Activated naive CD8-positive, alpha-beta T cell treated with anti-CD3 and anti-CD28 coated beads for 36 hours (primary cell): ENCODE measurements at regions not wholly inside any gene's neighbourhood (a gene's known extent, or its start where the extent isn't known, plus 50 kb on each side); places are given as distances from the start of the nearest gene placed in this dataset.
"Not testable (repeated sequence)": the region's sequence is repeated elsewhere in the genome, so short reads cannot be mapped to it uniquely, and the experiment has no call there.

Source experiments
- DNase-seq: peaks from one replicate; pipeline ENCODE4 v3.0.0; 2021
- H3K27ac Mint-ChIP-seq: one replicate; pipeline ENCODE4 v1.8.0; 2022; ENCODE audit warnings: mild to moderate bottlenecking, moderate library complexity, mixed read lengths
- H3K27me3 Mint-ChIP-seq: one replicate; pipeline ENCODE4 v1.8.0; 2022; ENCODE audit warnings: mild to moderate bottlenecking, mixed read lengths
- H3K36me3 Mint-ChIP-seq: one replicate; pipeline ENCODE4 v1.8.0; 2021; ENCODE audit warnings: mild to moderate bottlenecking, mixed read lengths
- H3K4me1 Mint-ChIP-seq: one replicate; pipeline ENCODE4 v1.8.0; 2021; ENCODE audit warnings: mixed read lengths
- H3K4me3 Mint-ChIP-seq: one replicate; pipeline ENCODE4 v1.8.0; 2022; ENCODE audit warnings: mild to moderate bottlenecking, moderate library complexity, mixed read lengths
- H3K9me3 Mint-ChIP-seq: one replicate; pipeline ENCODE4 v1.8.0; 2022; ENCODE audit warnings: mixed read lengths

DNA sequence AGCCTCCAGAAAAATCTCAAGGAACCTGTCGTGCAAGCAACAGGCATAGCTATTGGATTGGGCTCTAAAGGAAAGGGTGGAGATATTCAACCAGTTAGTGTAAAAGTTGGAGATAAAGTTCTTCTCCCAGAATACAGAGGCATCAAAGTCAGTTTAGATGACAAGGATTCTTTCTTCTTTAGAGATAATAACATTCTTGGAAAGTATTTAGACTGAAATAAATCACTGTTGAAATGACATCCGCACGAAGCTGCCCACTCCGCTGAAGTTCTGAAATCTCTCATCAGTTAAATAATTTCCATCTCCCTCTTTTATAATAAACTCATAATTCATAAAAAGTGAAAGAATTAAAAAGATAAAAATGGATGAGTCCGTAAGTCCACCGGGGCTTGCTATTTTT is 1354.9 kb upstream of the TMEM132C start:
- Mint-ChIP-seq H3K36me3 (no peaks in the 10 kb centered on the region), H3K27ac (no peak overlapping the region), H3K4me1 (no peaks in the 10 kb centered on the region)

GRCh38 chr12:126914170-126914793 is 1352.7 kb upstream of the TMEM132C start:
- Mint-ChIP-seq H3K4me1 (no peaks in the 10 kb centered on the region), H3K36me3 (no peaks in the 10 kb centered on the region), H3K4me3 (no peak overlapping the region)

More for the DNA sequence above, 1354.9 kb upstream of the TMEM132C start:
- DNase-seq, result no peak
- Mint-ChIP-seq H3K4me3 (no peak overlapping the region), H3K27me3 (peaks cover 8% of the 10 kb centered on the region), H3K9me3 (no peaks in the 10 kb centered on the region)

GRCh38 chr12:126915309-126915708 is 1351.7 kb upstream of the TMEM132C start:
- H3K9me3 Mint-ChIP-seq, result peaks cover 3% of the 10 kb centered on the region
- DNase-seq, result no peak
- no peak overlapping the region for H3K4me3 Mint-ChIP-seq
- no peaks in the 10 kb centered on the region for H3K36me3 Mint-ChIP-seq
- no peaks in the 10 kb centered on the region for H3K27me3 Mint-ChIP-seq
- H3K4me1 Mint-ChIP-seq, result no peaks in the 10 kb centered on the region
- H3K27ac Mint-ChIP-seq, result no peak overlapping the region

More at GRCh38 chr12:126914170-126914793, 1352.7 kb upstream of the TMEM132C start:
- no peak for DNase-seq
- Mint-ChIP-seq H3K27me3 (peaks cover under 1% of the 10 kb centered on the region), H3K27ac (no peak overlapping the region), H3K9me3 (peaks cover 3% of the 10 kb centered on the region)

GRCh38 chr12:126926023-126926594 is 1340.9 kb upstream of the TMEM132C start:
- no peaks in the 10 kb centered on the region for H3K9me3 Mint-ChIP-seq
- no peaks in the 10 kb centered on the region for H3K36me3 Mint-ChIP-seq
- no peak overlapping the region for H3K27ac Mint-ChIP-seq
- H3K4me1 Mint-ChIP-seq, result no peaks in the 10 kb centered on the region
- DNase-seq, result no peak
- no peaks in the 10 kb centered on the region for H3K27me3 Mint-ChIP-seq
- no peak overlapping the region for H3K4me3 Mint-ChIP-seq

- Mint-ChIP-seq H3K9me3 (no peaks in the 10 kb centered on the region), H3K36me3 (no peaks in the 10 kb centered on the region), H3K27ac (no peak overlapping the region), H3K4me3 (no peak overlapping the region), H3K4me1 (no peaks in the 10 kb centered on the region), H3K27me3 (peaks cover 4% of the 10 kb centered on the region)
- no peak for DNase-seq
Observed at GRCh38 chr12:126930234-126930633, 1336.7 kb upstream of the TMEM132C start.

DNA sequence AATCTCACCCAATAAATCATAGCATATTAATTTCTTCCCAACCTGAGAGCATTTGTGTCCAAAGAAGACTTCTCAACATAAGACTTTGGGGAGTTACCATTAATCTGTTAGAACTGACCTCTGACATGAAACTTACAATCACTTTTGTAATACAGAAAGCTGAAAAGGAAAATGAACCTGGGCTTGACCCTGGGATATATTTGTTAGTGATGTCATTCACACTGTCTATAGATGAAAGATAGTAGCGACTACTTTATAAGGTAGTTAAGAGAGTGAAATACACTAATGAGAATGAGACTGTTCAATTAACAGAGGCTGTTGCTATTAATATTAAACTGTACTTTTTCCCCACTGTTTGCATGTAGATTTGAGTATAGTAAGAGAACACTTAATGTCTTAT is 1334.8 kb upstream of the TMEM132C start:
- Mint-ChIP-seq H3K27ac (no peak overlapping the region), H3K4me1 (peaks cover 2% of the 10 kb centered on the region), H3K9me3 (no peaks in the 10 kb centered on the region), H3K36me3 (no peaks in the 10 kb centered on the region), H3K27me3 (peaks cover 4% of the 10 kb centered on the region), H3K4me3 (no peak overlapping the region)
- no peak for DNase-seq

- H3K9me3 Mint-ChIP-seq, result no peaks in the 10 kb centered on the region
- H3K4me1 Mint-ChIP-seq, result peaks cover 2% of the 10 kb centered on the region
- no peak for DNase-seq
- no peaks in the 10 kb centered on the region for H3K36me3 Mint-ChIP-seq
- H3K4me3 Mint-ChIP-seq, result no peak overlapping the region
- H3K27ac Mint-ChIP-seq, result no peak overlapping the region
- H3K27me3 Mint-ChIP-seq, result peaks cover 4% of the 10 kb centered on the region
Observed at GRCh38 chr12:126935435-126935834, 1331.5 kb upstream of the TMEM132C start.

DNA sequence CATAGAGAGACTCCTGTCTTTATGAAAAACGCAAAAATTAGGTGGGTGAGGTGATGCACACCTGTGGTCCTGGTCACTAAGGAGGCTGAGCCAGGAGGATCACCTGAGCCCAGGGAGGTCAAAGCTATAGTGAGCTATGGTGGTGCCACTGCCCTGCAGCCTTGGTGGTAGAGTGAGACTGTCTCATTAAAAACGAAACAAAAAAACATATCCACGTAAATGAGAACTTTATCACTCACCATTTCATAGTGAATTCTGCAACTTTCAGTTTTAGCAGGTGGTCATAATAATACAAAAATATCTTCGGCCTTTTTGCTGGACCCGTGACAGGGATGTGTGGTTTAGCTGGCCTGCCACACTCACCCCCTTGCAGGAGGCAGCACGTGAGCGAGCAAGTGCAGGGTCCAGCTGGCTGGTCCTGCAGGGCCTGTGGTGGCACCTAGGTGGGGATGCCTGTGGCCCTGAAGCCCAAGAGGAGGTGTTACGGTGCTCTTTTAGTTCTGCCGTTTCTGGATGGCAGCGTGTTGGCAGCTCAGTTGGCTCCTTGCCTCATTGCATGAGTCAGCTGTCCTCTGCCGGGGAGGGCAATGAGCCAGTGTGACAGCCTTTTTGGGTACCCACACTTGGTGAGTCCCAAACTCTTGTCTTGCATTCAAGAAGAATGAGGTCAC is 1330.7 kb upstream of the TMEM132C start:
- Mint-ChIP-seq H3K4me1 (peaks cover 2% of the 10 kb centered on the region), H3K27ac (no peak overlapping the region), H3K9me3 (no peaks in the 10 kb centered on the region), H3K4me3 (no peak overlapping the region), H3K36me3 (no peaks in the 10 kb centered on the region), H3K27me3 (peaks cover 4% of the 10 kb centered on the region)
- DNase-seq, result no peak

DNA sequence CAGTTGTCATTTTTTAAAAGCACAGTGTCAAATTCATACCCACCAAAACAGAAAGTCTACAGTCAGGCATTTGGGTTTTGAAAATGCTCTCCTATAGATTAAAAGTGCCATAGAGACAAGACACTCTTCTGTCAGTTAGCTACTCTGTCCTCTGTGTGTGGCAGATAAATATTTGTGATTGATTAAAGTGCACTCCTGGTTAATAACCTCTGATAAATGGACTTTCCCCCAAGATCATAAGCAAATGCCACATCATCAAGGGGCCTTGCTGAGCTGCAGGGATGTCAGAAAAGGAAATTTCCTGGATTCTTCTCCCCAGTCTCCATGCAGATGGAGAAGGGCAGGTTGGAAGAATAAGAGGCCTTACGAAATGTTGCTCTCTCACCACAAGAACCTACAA is 1329.5 kb upstream of the TMEM132C start:
- DNase-seq, result no peak
- peaks cover 2% of the 10 kb centered on the region for H3K4me1 Mint-ChIP-seq
- peaks cover 4% of the 10 kb centered on the region for H3K27me3 Mint-ChIP-seq
- no peaks in the 10 kb centered on the region for H3K9me3 Mint-ChIP-seq
- no peak overlapping the region for H3K4me3 Mint-ChIP-seq
- H3K27ac Mint-ChIP-seq, result no peak overlapping the region
- H3K36me3 Mint-ChIP-seq, result no peaks in the 10 kb centered on the region

- no peaks in the 10 kb centered on the region for H3K36me3 Mint-ChIP-seq
- DNase-seq, result no peak
- H3K4me3 Mint-ChIP-seq, result no peak overlapping the region
- peaks cover 3% of the 10 kb centered on the region for H3K9me3 Mint-ChIP-seq
- H3K4me1 Mint-ChIP-seq, result no peaks in the 10 kb centered on the region
- H3K27ac Mint-ChIP-seq, result no peak overlapping the region
- H3K27me3 Mint-ChIP-seq, result peaks cover 3% of the 10 kb centered on the region
Observed at GRCh38 chr12:126944684-126945083, 1322.3 kb upstream of the TMEM132C start.

- H3K27me3 Mint-ChIP-seq, H3K36me3 Mint-ChIP-seq, DNase-seq, H3K4me3 Mint-ChIP-seq, H3K9me3 Mint-ChIP-seq, H3K27ac Mint-ChIP-seq, H3K4me1 Mint-ChIP-seq: not testable (repeated sequence)
Observed at GRCh38 chr12:126946958-126947357, 1320.0 kb upstream of the TMEM132C start.

DNA sequence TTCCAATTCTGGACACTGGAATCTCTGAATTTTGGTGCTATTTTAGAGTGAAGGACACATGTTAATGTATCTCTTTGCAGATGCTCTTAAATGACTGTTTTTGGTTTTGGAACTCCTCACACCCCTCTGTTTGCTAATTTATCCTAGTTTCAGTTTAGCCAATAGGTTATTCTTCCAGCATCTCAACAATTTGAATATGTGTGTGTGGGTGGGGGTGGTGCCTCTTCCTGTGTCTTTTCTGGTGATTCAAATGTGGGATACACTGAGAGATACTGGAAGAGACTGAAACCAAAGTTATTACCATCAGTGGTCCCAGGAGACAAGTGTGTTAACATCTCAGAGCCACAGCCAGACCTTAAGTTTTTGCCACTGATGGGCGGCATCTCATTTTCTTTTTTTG is 1317.4 kb upstream of the TMEM132C start:
- DNase-seq, result no peak
- Mint-ChIP-seq H3K9me3 (peaks cover 3% of the 10 kb centered on the region), H3K4me3 (no peak overlapping the region), H3K27ac (no peak overlapping the region), H3K27me3 (peaks cover 3% of the 10 kb centered on the region), H3K36me3 (no peaks in the 10 kb centered on the region), H3K4me1 (no peaks in the 10 kb centered on the region)

DNA sequence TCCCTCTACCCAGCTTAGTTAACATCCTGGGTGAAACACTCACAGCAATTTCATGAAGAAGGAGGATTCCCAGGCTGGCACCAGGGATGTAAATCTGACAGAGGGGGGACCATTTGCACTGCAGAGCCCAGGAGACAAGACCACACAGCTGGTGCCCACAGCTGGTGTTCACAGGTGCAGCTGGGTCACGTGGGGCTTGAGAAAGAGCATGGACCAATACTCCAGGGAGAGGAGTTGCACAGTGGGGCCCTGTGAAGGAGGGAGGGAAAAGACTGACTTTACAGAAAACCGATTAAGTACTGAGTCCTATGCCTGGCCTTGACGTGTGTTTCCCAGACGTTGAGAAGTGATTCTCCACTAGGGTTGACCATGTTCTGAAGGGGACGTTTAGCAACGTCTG is 1316.7 kb upstream of the TMEM132C start:
- no peak overlapping the region for H3K4me3 Mint-ChIP-seq

DNA sequence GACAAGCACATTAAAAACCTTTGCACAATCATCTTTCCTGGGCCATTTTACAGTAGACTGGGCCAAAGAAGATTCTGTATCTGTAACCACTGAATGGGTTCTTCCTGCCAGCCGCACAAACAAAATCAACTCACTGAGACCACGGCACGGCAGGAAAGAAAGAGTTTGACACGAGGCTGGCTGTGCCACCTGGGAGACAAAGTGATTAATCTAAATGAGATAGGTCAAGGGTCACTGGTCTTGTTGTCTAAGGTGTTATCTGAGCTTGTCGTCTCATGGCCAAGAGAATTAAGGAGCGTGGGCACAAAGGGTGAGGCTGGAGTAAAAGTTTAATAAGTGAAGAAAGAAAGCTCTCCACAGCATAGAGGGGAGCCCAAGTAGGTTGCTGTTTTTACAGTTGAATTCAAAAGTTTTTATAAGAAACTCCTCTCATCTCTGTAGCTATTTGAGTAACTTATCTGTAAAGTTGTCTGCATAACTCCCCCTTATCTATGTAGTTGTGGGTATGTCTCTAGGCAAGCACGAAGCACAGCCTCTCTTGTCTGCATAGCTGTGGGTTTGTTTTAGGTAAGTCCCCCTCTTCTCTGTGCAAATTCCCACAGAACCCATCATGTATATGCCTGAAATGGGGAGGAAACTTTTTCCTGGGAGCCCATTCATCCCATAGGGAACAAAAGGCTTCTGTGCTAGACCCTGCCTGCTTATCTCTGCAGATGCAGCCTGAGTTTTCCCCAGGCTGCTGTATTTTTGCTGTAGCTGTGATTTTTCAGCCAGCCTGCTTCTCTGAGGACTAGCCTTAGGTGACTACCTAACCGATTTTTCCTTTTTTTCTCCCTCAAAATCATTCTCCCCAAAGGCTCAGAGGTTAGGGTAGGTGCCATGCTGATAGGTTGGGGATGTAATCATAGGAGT is 1314.6 kb upstream of the TMEM132C start:
- H3K9me3 Mint-ChIP-seq, result peaks cover 2% of the 10 kb centered on the region
- no peak overlapping the region for H3K27ac Mint-ChIP-seq
- no peaks in the 10 kb centered on the region for H3K27me3 Mint-ChIP-seq
- H3K36me3 Mint-ChIP-seq, result no peaks in the 10 kb centered on the region
- H3K4me1 Mint-ChIP-seq, result no peaks in the 10 kb centered on the region
- DNase-seq, result no peak
- no peak overlapping the region for H3K4me3 Mint-ChIP-seq

More for the DNA sequence above, 1316.7 kb upstream of the TMEM132C start:
- Mint-ChIP-seq H3K9me3 (peaks cover 3% of the 10 kb centered on the region), H3K27me3 (peaks cover 3% of the 10 kb centered on the region), H3K4me1 (no peaks in the 10 kb centered on the region), H3K27ac (no peak overlapping the region), H3K36me3 (no peaks in the 10 kb centered on the region)
- no peak for DNase-seq

- H3K36me3 Mint-ChIP-seq, result no peaks in the 10 kb centered on the region
- H3K27me3 Mint-ChIP-seq, result no peaks in the 10 kb centered on the region
- H3K27ac Mint-ChIP-seq, result no peak overlapping the region
- H3K4me3 Mint-ChIP-seq, result no peak overlapping the region
- H3K9me3 Mint-ChIP-seq, result peaks cover 2% of the 10 kb centered on the region
- no peak for DNase-seq
- H3K4me1 Mint-ChIP-seq, result no peaks in the 10 kb centered on the region
Observed at GRCh38 chr12:126953365-126953889, 1313.5 kb upstream of the TMEM132C start.
